ENCODE measurements at regions not wholly inside any gene's neighbourhood (a gene's known extent, or its start where the extent isn't known, plus 50 kb on each side); places are given as distances from the start of the nearest gene placed in this dataset.

DNA sequence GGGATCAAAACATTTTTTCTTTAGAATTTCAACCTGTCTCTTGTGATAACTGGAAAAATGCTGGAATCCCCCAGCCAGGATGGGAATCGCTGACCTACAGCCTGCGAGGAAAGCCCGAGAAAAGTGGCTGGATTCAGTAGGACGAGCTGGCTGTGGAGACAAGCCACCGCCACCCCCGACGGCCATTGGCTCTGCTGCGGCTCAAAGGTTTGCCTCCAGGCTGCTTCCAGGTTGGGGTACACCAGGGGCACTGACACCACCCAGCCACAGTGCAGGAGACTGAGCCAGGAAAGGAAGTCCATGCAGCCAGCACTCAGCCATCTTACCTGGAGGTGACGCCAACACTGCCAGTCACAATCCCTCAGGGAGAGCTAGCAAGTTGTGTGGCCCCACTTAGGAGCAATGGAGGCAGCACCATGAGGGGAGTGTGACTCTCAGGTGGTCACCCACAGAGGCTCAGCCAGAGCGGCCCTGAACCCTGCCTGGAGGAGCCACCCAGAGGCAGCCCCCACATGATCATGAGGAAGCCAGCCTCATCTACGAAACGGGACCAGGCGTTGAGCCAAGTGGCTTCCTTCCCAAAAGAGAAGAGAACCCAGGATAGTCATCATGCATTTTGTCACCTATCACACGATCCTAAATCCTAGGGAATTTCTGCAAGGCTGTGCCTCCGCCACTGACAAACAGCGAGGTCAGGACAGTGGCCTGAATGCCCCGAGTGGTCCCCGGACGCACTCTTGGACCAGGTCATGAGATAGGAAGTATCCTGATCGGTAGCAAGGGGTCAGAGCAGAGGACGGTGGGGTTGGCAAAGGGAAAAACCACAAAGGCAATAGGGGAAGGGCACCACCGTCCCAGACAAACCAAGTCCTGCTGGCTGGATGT lies 84.8 kb downstream of the RBFOX3 start:
- TF ChIP-seq, protein P1, sequence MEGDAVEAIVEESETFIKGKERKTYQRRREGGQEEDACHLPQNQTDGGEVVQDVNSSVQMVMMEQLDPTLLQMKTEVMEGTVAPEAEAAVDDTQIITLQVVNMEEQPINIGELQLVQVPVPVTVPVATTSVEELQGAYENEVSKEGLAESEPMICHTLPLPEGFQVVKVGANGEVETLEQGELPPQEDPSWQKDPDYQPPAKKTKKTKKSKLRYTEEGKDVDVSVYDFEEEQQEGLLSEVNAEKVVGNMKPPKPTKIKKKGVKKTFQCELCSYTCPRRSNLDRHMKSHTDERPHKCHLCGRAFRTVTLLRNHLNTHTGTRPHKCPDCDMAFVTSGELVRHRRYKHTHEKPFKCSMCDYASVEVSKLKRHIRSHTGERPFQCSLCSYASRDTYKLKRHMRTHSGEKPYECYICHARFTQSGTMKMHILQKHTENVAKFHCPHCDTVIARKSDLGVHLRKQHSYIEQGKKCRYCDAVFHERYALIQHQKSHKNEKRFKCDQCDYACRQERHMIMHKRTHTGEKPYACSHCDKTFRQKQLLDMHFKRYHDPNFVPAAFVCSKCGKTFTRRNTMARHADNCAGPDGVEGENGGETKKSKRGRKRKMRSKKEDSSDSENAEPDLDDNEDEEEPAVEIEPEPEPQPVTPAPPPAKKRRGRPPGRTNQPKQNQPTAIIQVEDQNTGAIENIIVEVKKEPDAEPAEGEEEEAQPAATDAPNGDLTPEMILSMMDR (IDR thresholded peaks at IDR 0.05): no peak
- TF ChIP-seq POLR2A (IDR thresholded peaks at IDR 0.05): no peak

Data from uterus (tissue), 2 donors.